ENCODE measurements at regions not wholly inside any gene's neighbourhood (a gene's known extent, or its start where the extent isn't known, plus 50 kb on each side); places are given as distances from the start of the nearest gene placed in this dataset.
"Not testable (repeated sequence)": the region's sequence is repeated elsewhere in the genome, so short reads cannot be mapped to it uniquely, and the experiment has no call there.

GRCh38 chr3:6468589-6468988 is 392.3 kb upstream of the GRM7 start:
- H3K27me3 Mint-ChIP-seq (ENCODE audit: unreplicated experiment), result no peaks in the 10 kb centered on the region
- H3K9me3 Mint-ChIP-seq (ENCODE audit: low read depth, unreplicated experiment), result peaks cover 10% of the 10 kb centered on the region
- H3K4me3 Mint-ChIP-seq (ENCODE audit: low read depth, unreplicated experiment), result no peak overlapping the region
- no peak for TF ChIP-seq CTCF (IDR thresholded peaks at IDR 0.05; ENCODE audit: unreplicated experiment)
- no peaks in the 10 kb centered on the region for H3K36me3 Mint-ChIP-seq (ENCODE audit: insufficient read depth, unreplicated experiment)
- CTCF ChIA-PET, result no interaction called here
- no peaks in the 10 kb centered on the region for H3K4me1 Mint-ChIP-seq (ENCODE audit: low read depth, unreplicated experiment)
- no peak overlapping the region for H3K27ac Mint-ChIP-seq (ENCODE audit: unreplicated experiment)
- intact Hi-C loops (cut with micrococcal nuclease; ENCODE audit: unreplicated experiment), result no loop called here
- DNase-seq, result no peak
- BruUV-seq (replicated peaks), result no TSS peak

- BruUV-seq (replicated peaks), result no TSS peak
- no peaks in the 10 kb centered on the region for H3K4me1 Mint-ChIP-seq (ENCODE audit: low read depth, unreplicated experiment)
- intact Hi-C loops (cut with micrococcal nuclease; ENCODE audit: unreplicated experiment), result no loop called here
These were observed 389.2 kb upstream of the GRM7 start for GRCh38 chr3:6471744-6472143.

GRCh38 chr3:6490487-6491327 is 370.2 kb upstream of the GRM7 start:
- H3K27ac Mint-ChIP-seq (ENCODE audit: unreplicated experiment); DNase-seq; H3K36me3 Mint-ChIP-seq (ENCODE audit: insufficient read depth, unreplicated experiment); intact Hi-C loops (cut with micrococcal nuclease; ENCODE audit: unreplicated experiment); H3K4me1 Mint-ChIP-seq (ENCODE audit: low read depth, unreplicated experiment); BruUV-seq (replicated peaks); H3K9me3 Mint-ChIP-seq (ENCODE audit: low read depth, unreplicated experiment); H3K4me3 Mint-ChIP-seq (ENCODE audit: low read depth, unreplicated experiment); CTCF ChIA-PET; H3K27me3 Mint-ChIP-seq (ENCODE audit: unreplicated experiment): not testable (repeated sequence)

More at GRCh38 chr3:6471744-6472143, 389.2 kb upstream of the GRM7 start:
- TF ChIP-seq CTCF (IDR thresholded peaks at IDR 0.05; ENCODE audit: unreplicated experiment), result no peak
- H3K27me3 Mint-ChIP-seq (ENCODE audit: unreplicated experiment), result no peaks in the 10 kb centered on the region
- H3K9me3 Mint-ChIP-seq (ENCODE audit: low read depth, unreplicated experiment), result peaks cover 16% of the 10 kb centered on the region
- no peak for DNase-seq
- no peaks in the 10 kb centered on the region for H3K36me3 Mint-ChIP-seq (ENCODE audit: insufficient read depth, unreplicated experiment)
- CTCF ChIA-PET, result no interaction called here
- H3K4me3 Mint-ChIP-seq (ENCODE audit: low read depth, unreplicated experiment), result no peak overlapping the region
- no peak overlapping the region for H3K27ac Mint-ChIP-seq (ENCODE audit: unreplicated experiment)

GRCh38 chr3:6491768-6492167 is 369.1 kb upstream of the GRM7 start:
- no peak overlapping the region for H3K4me3 Mint-ChIP-seq (ENCODE audit: low read depth, unreplicated experiment)
- no peak overlapping the region for H3K27ac Mint-ChIP-seq (ENCODE audit: unreplicated experiment)
- no peak for TF ChIP-seq CTCF (IDR thresholded peaks at IDR 0.05; ENCODE audit: unreplicated experiment)
- intact Hi-C loops (cut with micrococcal nuclease; ENCODE audit: unreplicated experiment), result no loop called here
- no peak for DNase-seq
- H3K36me3 Mint-ChIP-seq (ENCODE audit: insufficient read depth, unreplicated experiment), result no peaks in the 10 kb centered on the region
- CTCF ChIA-PET, result no interaction called here
- H3K27me3 Mint-ChIP-seq (ENCODE audit: unreplicated experiment), result no peaks in the 10 kb centered on the region
- no peaks in the 10 kb centered on the region for H3K4me1 Mint-ChIP-seq (ENCODE audit: low read depth, unreplicated experiment)
- H3K9me3 Mint-ChIP-seq (ENCODE audit: low read depth, unreplicated experiment), result peaks cover 6% of the 10 kb centered on the region
- no TSS peak for BruUV-seq (replicated peaks)

GRCh38 chr3:6492306-6492705 is 368.6 kb upstream of the GRM7 start:
- Mint-ChIP-seq H3K4me3 (ENCODE audit: low read depth, unreplicated experiment) (no peak overlapping the region), H3K27me3 (ENCODE audit: unreplicated experiment) (no peaks in the 10 kb centered on the region), H3K4me1 (ENCODE audit: low read depth, unreplicated experiment) (no peaks in the 10 kb centered on the region), H3K9me3 (ENCODE audit: low read depth, unreplicated experiment) (peaks cover 9% of the 10 kb centered on the region), H3K36me3 (ENCODE audit: insufficient read depth, unreplicated experiment) (no peaks in the 10 kb centered on the region), H3K27ac (ENCODE audit: unreplicated experiment) (no peak overlapping the region)
- CTCF ChIA-PET, result no interaction called here
- no peak for TF ChIP-seq CTCF (IDR thresholded peaks at IDR 0.05; ENCODE audit: unreplicated experiment)
- no peak for DNase-seq
- intact Hi-C loops (cut with micrococcal nuclease; ENCODE audit: unreplicated experiment), result no loop called here
- no TSS peak for BruUV-seq (replicated peaks)

- intact Hi-C loops (cut with micrococcal nuclease; ENCODE audit: unreplicated experiment); CTCF ChIA-PET; BruUV-seq (replicated peaks); DNase-seq; H3K36me3 Mint-ChIP-seq (ENCODE audit: insufficient read depth, unreplicated experiment); H3K4me3 Mint-ChIP-seq (ENCODE audit: low read depth, unreplicated experiment); H3K4me1 Mint-ChIP-seq (ENCODE audit: low read depth, unreplicated experiment); H3K27me3 Mint-ChIP-seq (ENCODE audit: unreplicated experiment); H3K27ac Mint-ChIP-seq (ENCODE audit: unreplicated experiment): not testable (repeated sequence)
- peaks cover 15% of the 10 kb centered on the region for H3K9me3 Mint-ChIP-seq (ENCODE audit: low read depth, unreplicated experiment)
These were observed 362.0 kb upstream of the GRM7 start for GRCh38 chr3:6498944-6499343.

All from Calu3 (cell line).